Activated CD4-positive, alpha-beta memory T cell treated with anti-CD3 and anti-CD28 coated beads, Interleukin-2, amount 10 ng/mL, durations not matched to agents 7 days and 5 days (primary cell): ENCODE measurements at regions not wholly inside any gene's neighbourhood (a gene's known extent, or its start where the extent isn't known, plus 50 kb on each side); places are given as distances from the start of the nearest gene placed in this dataset.

ENCODE experiments used
- CTCF ChIA-PET: fragments of 350-600 bp; sonication (Branson Sonifier 250); formaldehyde crosslinking; loops from one replicate; lab custom pipeline; 2021; ENCODE audit warnings: antibody characterized with exemption, inconsistent platforms; lab: Charles Lee
- POLR2A ChIA-PET: fragments of 350-600 bp; sonication (Branson Sonifier 250); formaldehyde crosslinking; loops from one replicate; lab custom pipeline; 2021; ENCODE audit warnings: antibody characterized with exemption; lab: Charles Lee
- DNase-seq: peaks from one replicate; pipeline ENCODE4 v3.0.0-alpha.2; 2020
- H3K27ac Mint-ChIP-seq: one replicate; pipeline ENCODE4 v1.8.0; 2021; ENCODE audit warnings: mild to moderate bottlenecking, mixed read lengths
- H3K27me3 Mint-ChIP-seq: one replicate; pipeline ENCODE4 v1.8.0; 2021; ENCODE audit warnings: mixed read lengths
- H3K36me3 Mint-ChIP-seq: one replicate; pipeline ENCODE4 v1.8.0; 2021; ENCODE audit warnings: low read depth, mixed read lengths
- H3K4me1 Mint-ChIP-seq: one replicate; pipeline ENCODE4 v1.8.0; 2021; ENCODE audit warnings: mixed read lengths
- H3K4me3 Mint-ChIP-seq: one replicate; pipeline ENCODE4 v1.8.0; 2021; ENCODE audit warnings: mild to moderate bottlenecking, mixed read lengths
- H3K9me3 Mint-ChIP-seq: one replicate; pipeline ENCODE4 v1.8.0; 2021; ENCODE audit warnings: mixed read lengths

DNA sequence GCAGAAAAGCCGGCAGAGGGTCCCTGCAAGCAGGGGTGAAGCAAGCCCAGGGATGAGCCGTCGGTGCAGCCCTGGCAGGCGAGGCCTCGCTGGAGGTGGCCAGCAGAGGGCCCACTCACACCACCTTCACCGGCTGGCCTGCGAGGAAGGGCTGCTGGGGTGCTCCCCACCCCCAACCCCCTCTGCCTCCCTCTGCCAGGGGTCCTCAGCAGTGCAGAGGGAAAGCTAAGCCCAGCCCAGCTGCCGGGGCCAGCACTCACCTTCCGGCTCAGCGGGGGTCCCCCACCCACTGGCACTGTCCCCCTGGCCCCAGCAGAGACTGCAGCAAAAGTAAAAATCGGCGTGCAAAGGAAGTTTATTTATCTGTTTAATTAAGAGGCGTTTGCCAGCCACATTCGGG, 113.4 kb downstream of the ENGASE start:
- Mint-ChIP-seq H3K4me3 (no peak overlapping the region), H3K4me1 (no peaks in the 10 kb centered on the region), H3K9me3 (no peaks in the 10 kb centered on the region), H3K36me3 (no peaks in the 10 kb centered on the region), H3K27ac (no peak overlapping the region), H3K27me3 (peaks cover 33% of the 10 kb centered on the region)
- CTCF ChIA-PET = no interaction called here
- POLR2A ChIA-PET = no interaction called here
- peak; percentile 20 for DNase-seq

DNA sequence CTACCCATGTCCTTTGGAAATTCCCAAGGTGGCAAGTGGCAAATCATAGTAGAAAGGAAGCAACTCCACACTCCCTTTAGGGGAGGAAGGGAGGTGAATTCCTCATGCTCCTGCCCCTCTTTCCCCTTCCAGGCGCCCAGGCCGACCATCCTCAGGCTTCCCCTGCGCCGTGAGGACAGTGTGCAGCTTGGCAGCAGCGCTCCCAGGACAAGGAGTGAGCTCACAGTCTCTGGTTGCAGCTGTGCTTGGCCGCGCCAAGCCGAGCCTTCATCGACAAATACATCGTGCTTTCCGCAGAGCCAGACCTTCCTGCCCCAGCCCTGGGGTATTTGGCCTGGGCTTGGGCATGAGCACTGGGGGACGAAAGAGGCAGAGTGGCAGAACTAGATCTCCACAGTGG, 112.6 kb downstream of the ENGASE start:
- DNase-seq = no peak
- Mint-ChIP-seq H3K36me3 (no peaks in the 10 kb centered on the region), H3K27ac (no peak overlapping the region), H3K27me3 (peaks cover 28% of the 10 kb centered on the region), H3K4me1 (no peaks in the 10 kb centered on the region), H3K9me3 (no peaks in the 10 kb centered on the region), H3K4me3 (no peak overlapping the region)
- CTCF ChIA-PET = no interaction called here
- POLR2A ChIA-PET = no interaction called here

DNA sequence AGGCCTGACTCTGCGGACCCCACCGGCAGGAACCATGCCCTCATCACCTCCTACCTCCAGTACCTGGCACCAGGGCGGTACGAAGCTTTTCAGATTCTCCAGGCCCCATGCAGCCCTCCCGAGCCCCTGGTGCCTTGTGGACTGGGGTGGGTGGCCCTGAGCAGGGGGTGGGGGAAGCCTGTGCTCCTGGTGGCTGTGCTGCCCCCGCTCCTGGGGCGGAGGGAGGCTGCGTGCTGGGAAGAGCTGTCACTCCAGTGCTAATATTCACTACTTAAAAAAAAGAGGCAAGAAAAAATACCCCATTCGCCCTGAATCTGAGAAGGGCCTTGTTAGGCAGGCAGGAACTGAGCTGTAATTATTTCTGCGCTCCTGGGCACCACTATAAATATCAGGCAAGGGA, 111.8 kb downstream of the ENGASE start:
- no peak overlapping the region for H3K27ac Mint-ChIP-seq
- H3K4me1 Mint-ChIP-seq = no peaks in the 10 kb centered on the region
- H3K9me3 Mint-ChIP-seq = no peaks in the 10 kb centered on the region
- no peak overlapping the region for H3K4me3 Mint-ChIP-seq
- no peak for DNase-seq
- POLR2A ChIA-PET = no interaction called here
- CTCF ChIA-PET = no interaction called here
- no peaks in the 10 kb centered on the region for H3K36me3 Mint-ChIP-seq
- peaks cover 32% of the 10 kb centered on the region for H3K27me3 Mint-ChIP-seq

DNA sequence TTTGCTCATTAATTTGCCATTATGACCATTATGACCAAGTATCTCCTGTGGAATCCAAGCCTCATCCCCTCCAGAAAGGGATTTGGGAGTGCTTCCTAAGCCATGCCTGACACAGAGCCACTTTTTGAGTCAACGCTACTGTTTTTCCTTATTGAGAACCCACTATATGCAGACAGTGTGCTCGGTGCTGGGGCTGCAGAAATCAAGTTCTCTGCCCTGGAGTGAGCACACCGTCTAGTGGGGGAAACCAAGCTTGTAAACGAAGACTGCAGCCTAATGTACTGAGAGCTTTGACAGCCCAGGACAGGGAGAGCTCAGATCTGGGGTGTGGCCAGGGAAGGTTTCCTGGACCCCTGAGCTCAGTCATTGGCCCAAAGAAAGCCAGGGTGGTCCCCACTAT, 111.0 kb downstream of the ENGASE start:
- Mint-ChIP-seq H3K9me3 (no peaks in the 10 kb centered on the region), H3K4me1 (no peaks in the 10 kb centered on the region)
- CTCF ChIA-PET = no interaction called here

DNA sequence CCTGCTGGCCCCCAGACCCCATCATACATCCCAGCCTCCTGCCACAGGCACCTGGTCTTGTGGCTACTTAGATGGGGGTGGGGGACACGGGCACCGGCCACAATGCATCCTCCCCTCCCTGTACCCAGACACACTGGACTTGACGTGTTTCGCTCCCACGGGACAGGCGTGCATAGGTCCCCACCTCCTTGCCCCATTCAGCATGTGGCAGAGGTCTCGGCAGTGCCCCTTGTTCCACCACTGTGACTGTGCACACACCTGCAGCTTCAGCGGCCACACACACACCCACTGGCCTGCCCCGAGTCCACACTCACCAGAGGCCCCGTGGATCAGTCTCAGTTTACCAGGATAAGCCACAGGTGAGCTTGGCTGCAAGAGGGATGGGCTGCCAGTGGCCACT, 109.6 kb downstream of the ENGASE start:
- Mint-ChIP-seq H3K4me3 (no peak overlapping the region), H3K9me3 (no peaks in the 10 kb centered on the region), H3K4me1 (no peaks in the 10 kb centered on the region), H3K36me3 (no peaks in the 10 kb centered on the region), H3K27me3 (peaks cover 32% of the 10 kb centered on the region), H3K27ac (no peak overlapping the region)
- ChIA-PET CTCF (no interaction called here), POLR2A (no interaction called here)
- no peak for DNase-seq

More for the DNA sequence above, 111.0 kb downstream of the ENGASE start:
- POLR2A ChIA-PET = no interaction called here
- no peak for DNase-seq
- H3K36me3 Mint-ChIP-seq = no peaks in the 10 kb centered on the region
- H3K27ac Mint-ChIP-seq = no peak overlapping the region
- peaks cover 32% of the 10 kb centered on the region for H3K27me3 Mint-ChIP-seq
- no peak overlapping the region for H3K4me3 Mint-ChIP-seq

DNA sequence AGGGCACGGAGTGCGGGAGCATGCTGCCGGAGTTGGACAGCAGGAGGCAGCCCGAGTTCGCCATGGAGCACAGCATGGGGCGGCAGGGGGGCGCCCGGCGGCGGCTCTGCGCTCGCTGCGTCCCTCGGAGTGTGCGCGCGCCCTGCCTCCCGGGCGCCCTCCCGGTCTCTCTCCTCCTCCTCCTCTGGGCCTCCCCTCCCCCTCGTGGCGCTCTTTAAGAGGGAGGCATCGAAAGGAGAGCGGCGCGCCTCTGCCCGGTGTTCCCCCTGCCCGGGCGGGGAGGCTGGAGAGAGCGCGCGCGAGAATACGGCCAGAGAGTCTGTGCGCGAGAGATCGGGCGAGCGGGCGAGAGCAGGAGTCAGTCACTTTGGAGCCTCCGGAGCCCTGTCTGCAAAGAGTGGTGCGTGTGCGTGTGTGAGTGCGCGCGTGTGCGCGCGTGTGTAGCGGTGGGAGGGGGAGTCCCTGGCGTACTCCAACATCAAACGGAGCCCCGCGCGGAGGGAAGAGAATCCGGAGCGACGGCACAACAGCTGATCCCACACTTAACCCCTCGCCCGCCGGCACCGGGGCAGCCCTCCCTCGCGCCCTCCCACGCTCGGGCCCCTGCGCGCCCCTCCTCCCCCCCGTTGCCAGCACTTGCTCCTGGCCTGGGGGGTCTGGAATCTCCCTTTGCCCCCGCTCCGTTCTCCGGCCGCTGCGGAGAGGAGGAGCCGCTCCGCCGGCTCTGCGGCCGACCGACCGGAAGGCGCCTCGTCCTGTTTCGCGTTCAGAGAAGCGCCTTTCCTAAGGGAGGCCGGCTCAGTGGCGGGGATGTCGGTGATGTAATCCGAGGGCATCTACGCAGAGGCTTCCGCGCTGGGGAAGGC, 108.9 kb downstream of the ENGASE start:
- CTCF ChIA-PET = no interaction called here
- no peak for DNase-seq
- no peak overlapping the region for H3K4me3 Mint-ChIP-seq

DNA sequence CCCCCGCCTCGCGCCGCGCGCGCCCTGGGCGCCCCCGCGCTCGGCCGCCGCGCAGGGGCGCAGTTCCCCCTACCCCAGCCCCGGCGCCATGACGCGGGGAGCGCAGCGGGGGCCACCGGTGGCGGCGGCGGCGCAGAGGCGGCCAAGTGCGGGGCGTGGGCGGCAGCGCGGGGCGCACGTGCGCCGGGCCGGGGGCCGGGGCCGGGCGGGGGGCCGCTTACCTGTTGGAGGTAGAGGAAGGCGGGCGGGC, 108.3 kb downstream of the ENGASE start:
- POLR2A ChIA-PET = no interaction called here
- no peaks in the 10 kb centered on the region for H3K4me1 Mint-ChIP-seq
- no peaks in the 10 kb centered on the region for H3K36me3 Mint-ChIP-seq

More for the DNA sequence above, 108.9 kb downstream of the ENGASE start:
- Mint-ChIP-seq H3K27ac (no peak overlapping the region), H3K36me3 (no peaks in the 10 kb centered on the region), H3K9me3 (no peaks in the 10 kb centered on the region), H3K27me3 (peaks cover 32% of the 10 kb centered on the region), H3K4me1 (no peaks in the 10 kb centered on the region)
- POLR2A ChIA-PET = no interaction called here

DNA sequence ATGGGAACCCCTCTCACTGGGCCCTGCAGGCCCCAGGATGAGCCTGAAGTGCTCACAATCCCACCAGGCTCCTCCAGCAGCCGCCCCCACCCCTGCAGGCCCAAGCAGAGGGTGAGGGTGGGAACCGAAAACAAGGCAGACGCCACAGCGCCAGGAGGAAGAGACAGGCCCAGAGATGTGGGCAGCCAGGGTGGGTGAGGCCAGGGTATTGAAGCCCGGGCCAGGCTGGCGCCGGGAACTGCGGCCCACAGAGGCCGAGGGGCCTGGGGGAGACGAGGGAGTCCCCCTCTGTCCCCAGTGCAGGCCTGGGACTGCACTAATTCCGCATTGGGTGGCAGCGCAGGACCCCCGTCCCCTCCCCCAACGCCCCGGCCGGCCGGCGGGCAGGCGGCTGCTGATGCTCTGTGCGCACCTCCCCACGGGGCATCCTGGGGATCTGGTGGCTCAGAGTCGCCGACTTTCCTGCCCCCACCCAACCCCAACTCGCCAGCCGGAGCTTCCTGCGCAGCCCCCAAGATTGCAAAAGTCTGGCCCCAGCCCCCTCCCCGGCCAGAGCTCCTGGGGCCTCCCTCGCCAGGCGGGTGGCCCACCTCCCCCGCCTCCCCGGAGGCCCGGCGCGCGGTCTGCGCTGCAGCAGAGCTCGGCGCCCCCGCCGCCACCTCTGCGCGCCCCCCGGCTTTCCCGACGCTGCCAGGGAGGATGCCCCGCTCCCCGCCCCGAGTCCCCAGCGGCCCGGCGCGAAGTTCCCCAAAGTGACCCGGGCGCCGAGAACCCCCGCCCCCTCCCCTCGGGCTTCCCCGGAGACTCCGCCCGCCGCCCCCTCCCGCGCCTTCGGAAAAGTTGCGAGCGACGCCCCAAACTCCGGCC, 107.8 kb downstream of the ENGASE start:
- no peak overlapping the region for H3K4me3 Mint-ChIP-seq
- H3K36me3 Mint-ChIP-seq = no peaks in the 10 kb centered on the region
- ChIA-PET CTCF (no interaction called here), POLR2A (no interaction called here)
- H3K9me3 Mint-ChIP-seq = no peaks in the 10 kb centered on the region
- peaks cover 30% of the 10 kb centered on the region for H3K27me3 Mint-ChIP-seq
- no peak overlapping the region for H3K27ac Mint-ChIP-seq
- no peak for DNase-seq
- H3K4me1 Mint-ChIP-seq = no peaks in the 10 kb centered on the region

More for the DNA sequence above, 108.3 kb downstream of the ENGASE start:
- no peak overlapping the region for H3K4me3 Mint-ChIP-seq
- peaks cover 32% of the 10 kb centered on the region for H3K27me3 Mint-ChIP-seq
- CTCF ChIA-PET = no interaction called here
- H3K9me3 Mint-ChIP-seq = no peaks in the 10 kb centered on the region
- no peak for DNase-seq
- no peak overlapping the region for H3K27ac Mint-ChIP-seq

DNA sequence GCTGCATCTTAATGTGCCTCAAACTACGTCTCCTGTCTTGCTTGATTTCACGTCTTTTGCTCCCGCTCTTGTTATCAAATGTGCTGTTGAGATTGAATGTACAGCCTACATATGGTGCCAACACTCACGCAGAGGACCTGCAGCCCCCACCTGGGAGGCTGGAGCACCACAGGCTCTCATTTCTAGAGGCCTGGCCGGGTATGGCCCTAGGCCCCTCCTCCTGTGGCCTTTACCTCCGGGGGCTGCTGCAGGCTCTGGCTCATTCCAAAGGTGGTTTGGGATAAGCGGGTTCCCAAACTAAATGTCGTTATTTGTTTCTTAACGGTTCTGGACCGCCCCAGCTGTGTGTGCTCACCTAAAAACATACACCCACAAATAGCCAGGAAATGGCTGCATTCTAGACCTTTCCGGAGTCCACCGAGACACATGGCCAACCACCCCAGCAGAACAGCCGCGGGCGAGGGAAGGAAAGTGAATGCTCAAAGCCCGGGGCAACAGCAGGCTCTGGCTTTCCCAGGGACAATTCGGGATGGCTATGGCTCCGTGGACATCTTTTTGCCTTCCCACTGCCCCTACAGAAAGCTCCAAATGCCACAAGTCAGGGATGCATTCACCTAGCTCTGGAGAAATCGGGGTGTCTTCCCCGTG, 105.9 kb downstream of the ENGASE start:
- no peak for DNase-seq
- POLR2A ChIA-PET = no interaction called here
- Mint-ChIP-seq H3K4me3 (no peak overlapping the region), H3K27ac (no peak overlapping the region), H3K9me3 (no peaks in the 10 kb centered on the region), H3K36me3 (no peaks in the 10 kb centered on the region), H3K27me3 (peaks cover 24% of the 10 kb centered on the region), H3K4me1 (no peaks in the 10 kb centered on the region)
- CTCF ChIA-PET = no interaction called here

DNA sequence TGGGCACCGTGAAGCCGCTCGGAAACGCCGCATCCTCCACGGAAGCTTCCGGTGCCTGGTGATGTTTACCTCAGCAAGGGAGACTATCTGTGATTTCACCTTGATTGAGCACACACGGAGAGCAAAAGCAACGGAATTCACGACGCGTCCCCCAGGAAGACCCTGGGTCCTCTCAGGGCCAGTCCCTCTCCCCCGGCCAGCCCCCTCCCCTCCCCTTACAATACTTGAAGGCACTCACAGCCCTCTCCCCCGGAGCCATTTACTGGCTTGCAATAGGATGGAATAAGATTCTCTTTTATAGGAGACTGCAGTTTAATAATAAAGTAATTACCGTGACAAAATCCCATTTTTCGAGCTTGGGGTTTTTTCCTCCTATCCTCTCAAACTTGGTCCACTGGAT, 104.7 kb downstream of the ENGASE start:
- DNase-seq = no peak
- POLR2A ChIA-PET = no interaction called here
- CTCF ChIA-PET = no interaction called here
- Mint-ChIP-seq H3K27ac (no peak overlapping the region), H3K27me3 (peaks cover 14% of the 10 kb centered on the region), H3K36me3 (no peaks in the 10 kb centered on the region), H3K9me3 (no peaks in the 10 kb centered on the region), H3K4me1 (no peaks in the 10 kb centered on the region), H3K4me3 (no peak overlapping the region)

DNA sequence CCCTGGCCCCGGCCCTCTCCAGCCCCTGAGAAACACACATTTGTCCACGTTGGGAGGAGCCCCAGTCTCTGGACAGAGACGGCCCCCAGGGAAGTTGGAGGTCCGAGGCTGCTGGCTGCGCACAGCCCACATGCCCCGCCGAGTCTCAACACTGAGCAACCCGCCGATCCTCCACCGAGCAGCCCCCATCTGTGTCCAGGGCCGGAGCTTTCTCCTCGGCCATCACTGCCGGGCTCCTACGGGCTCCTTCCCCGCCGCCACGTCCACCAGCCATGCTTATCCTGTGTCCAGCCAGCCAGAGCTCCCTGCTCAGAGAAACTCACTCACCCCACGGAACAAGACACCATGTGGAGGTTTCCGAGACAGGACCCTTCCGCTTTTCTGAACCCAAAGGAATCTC, 103.3 kb downstream of the ENGASE start:
- Mint-ChIP-seq H3K27ac (no peak overlapping the region), H3K9me3 (no peaks in the 10 kb centered on the region), H3K36me3 (no peaks in the 10 kb centered on the region), H3K27me3 (peaks cover 6% of the 10 kb centered on the region), H3K4me1 (no peaks in the 10 kb centered on the region), H3K4me3 (no peak overlapping the region)
- ChIA-PET POLR2A (no interaction called here), CTCF (interaction anchor here (0.6 kb wide), 1 partner anchor 848 kb away, joined by 3 read pairs; no protein-coding TSS in a partner anchor)
- no peak for DNase-seq

DNA sequence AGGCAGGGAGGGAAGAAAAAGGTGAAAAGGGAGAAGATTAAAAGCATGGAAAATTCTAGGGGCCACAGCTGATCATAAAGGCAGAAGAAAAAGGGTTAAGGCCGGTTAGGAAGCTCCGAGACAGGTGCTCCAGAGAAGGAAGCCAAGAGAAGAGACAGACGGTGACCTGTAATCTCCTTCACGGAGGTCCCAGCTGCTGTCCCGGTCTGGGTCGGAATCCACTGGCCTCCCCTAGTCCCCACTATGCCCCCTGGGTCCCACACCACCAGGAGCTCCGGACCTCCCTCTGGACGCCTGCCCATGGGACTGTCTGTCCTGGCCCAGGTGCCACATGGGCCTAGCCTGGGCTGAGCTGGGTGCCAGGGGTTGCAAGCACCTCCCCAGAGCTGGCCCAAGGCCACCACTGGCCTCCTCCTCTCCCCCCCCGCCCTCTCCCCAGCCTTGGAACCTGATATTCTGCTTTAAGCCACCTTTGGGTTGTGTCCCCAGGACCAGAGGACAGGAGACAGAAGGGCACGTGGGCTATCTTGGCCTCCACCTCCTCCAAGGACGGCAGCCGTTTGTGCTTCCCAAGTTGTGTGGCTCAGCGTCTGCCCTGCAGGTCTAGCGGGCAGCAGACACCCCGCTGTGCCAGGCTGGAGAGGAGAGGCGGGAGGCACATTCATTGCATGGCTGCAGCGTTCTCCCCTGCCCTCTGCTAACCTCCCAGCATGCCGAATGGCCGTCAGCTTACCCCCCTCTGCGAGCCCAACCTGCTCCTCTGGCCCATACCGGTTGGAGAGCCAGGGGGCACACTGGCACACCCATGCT, 102.4 kb downstream of the ENGASE start:
- Mint-ChIP-seq H3K27ac (no peak overlapping the region), H3K36me3 (no peaks in the 10 kb centered on the region), H3K9me3 (no peaks in the 10 kb centered on the region), H3K4me1 (no peaks in the 10 kb centered on the region), H3K27me3 (peaks cover 5% of the 10 kb centered on the region), H3K4me3 (no peak overlapping the region)
- POLR2A ChIA-PET = no interaction called here
- DNase-seq = no peak
- CTCF ChIA-PET = no interaction called here
